ENCODE measurements at regions not wholly inside any gene's neighbourhood (a gene's known extent, or its start where the extent isn't known, plus 50 kb on each side); places are given as distances from the start of the nearest gene placed in this dataset.

DNA sequence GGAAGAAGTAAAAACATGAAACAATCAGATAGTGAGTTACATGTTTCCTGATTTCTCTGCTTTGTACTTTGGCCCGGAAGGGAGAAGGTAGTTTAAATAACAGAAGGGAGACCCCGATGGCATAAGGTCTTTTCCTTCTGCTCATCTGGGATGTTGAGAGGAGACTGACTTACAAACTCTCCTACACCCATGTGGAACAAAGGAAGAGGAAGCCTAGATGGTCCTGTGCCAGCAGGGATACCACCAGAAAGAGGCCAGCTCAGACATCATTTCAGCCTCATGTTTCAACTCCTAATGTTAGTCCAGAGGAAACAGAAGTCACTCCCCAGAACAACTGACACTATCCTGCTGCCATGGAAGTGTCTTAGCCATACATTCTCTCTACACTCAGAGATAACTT, 250.7 kb upstream of the NOX3 start:
- no peak for TF ChIP-seq EZH2 (IDR thresholded peaks at IDR 0.05)
- TF ChIP-seq POLR2AphosphoS5 (IDR thresholded peaks at IDR 0.05; ENCODE audit: borderline replicate concordance, low read depth, low read length): no peak
- TF ChIP-seq FOXP2 (optimal IDR thresholded peaks at IDR 0.05; ENCODE audit: control extremely low read depth, extremely low read length, insufficient read depth): no peak

Data from SK-N-MC (cell line).